SK-N-SH (cell line): ENCODE measurements at regions not wholly inside any gene's neighbourhood (a gene's known extent, or its start where the extent isn't known, plus 50 kb on each side); places are given as distances from the start of the nearest gene placed in this dataset.

Experiments used
- CTCF ChIA-PET: fragments of 300-600, 350-600 bp; formaldehyde crosslinking; extraction: SDS; loops from one replicate; lab custom pipeline; 2021; lab: Yijun Ruan, JAX
- POLR2A ChIA-PET: fragments of 350-600 bp; sonication (Branson Sonifier 250); formaldehyde crosslinking; extraction: SDS; loops from one replicate; lab custom pipeline; 2020; ENCODE audit warnings: antibody characterized with exemption, inconsistent platforms; lab: Yijun Ruan, JAX
- DNase-seq: peaks from one replicate; pipeline ENCODE4 v3.0.0; 2012
- H2AFZ ChIP-seq: fragments of 200-600 bp; sonication (generic); 2 replicates; pipeline ENCODE4 v1.8.1; 2016; ENCODE audit warnings: antibody characterized with exemption, mild to moderate bottlenecking, low read depth
- H3F3A ChIP-seq: fragments of 200-600 bp; sonication (generic); replicated peaks from 2 replicates; pipeline ENCODE3; 2016; ENCODE audit warnings: antibody characterized with exemption, mild to moderate bottlenecking; ENCODE audit not compliant: insufficient read depth
- H3K27ac ChIP-seq, 2 experiments: fragments of 200-500 bp in 1 of 2; fragments of 200-600 bp in 1 of 2; sonication (Bioruptor generic) in 1 of 2; sonication (generic), shearing (Covaris generic) in 1 of 2; 2 replicates each; pipeline versions ENCODE4 v1.5.1 to v1.6.1; 2014 to 2016; ENCODE audit warnings: low read depth in 2 of 2, inconsistent platforms in 1 of 2, low read length in 1 of 2, mild to moderate bottlenecking in 1 of 2, mixed read lengths in 1 of 2
- H3K27me3 ChIP-seq: fragments of 200-600 bp; sonication (generic), shearing (Covaris generic); 2 replicates; pipeline ENCODE4 v1.6.1; 2016; ENCODE audit warnings: mixed run types; ENCODE audit not compliant: insufficient read depth
- H3K36me3 ChIP-seq, 2 experiments: fragments of 200-500 bp in 1 of 2; fragments of 200-600 bp in 1 of 2; sonication (Bioruptor generic) in 1 of 2; sonication (generic) in 1 of 2; replicated peaks in 1 of 2; 2 replicates each; pipeline versions ENCODE3 to v1.5.1; 2014 to 2016; ENCODE audit warnings: low read length in 1 of 2, mild to moderate bottlenecking in 1 of 2; ENCODE audit not compliant: insufficient read depth in 2 of 2, control insufficient read depth in 1 of 2
- H3K4me1 ChIP-seq, 2 experiments: fragments of 200-500 bp in 1 of 2; fragments of 200-600 bp in 1 of 2; sonication (Bioruptor generic) in 1 of 2; sonication (generic), shearing (Covaris generic) in 1 of 2; 2 replicates each; pipeline versions ENCODE4 v1.5.1 to v1.6.1; 2014 to 2016; ENCODE audit warnings: low read depth in 1 of 2, low read length in 1 of 2, mixed run types in 1 of 2; ENCODE audit not compliant: insufficient read depth in 2 of 2, control insufficient read depth in 1 of 2
- H3K4me2 ChIP-seq: fragments of 200-600 bp; sonication (generic), shearing (Covaris generic); 2 replicates; pipeline ENCODE4 v1.6.1; 2017; ENCODE audit warnings: mixed run types
- H3K4me3 ChIP-seq, 2 experiments: fragments of 200-500 bp in 1 of 2; fragments of 200-600 bp in 1 of 2; sonication (Bioruptor generic) in 1 of 2; sonication (generic), shearing (Covaris generic) in 1 of 2; 2 replicates each; pipeline versions ENCODE4 v1.5.1 to v1.8.1; 2014 to 2016; ENCODE audit warnings: low read depth in 2 of 2, inconsistent platforms in 1 of 2, low read length in 1 of 2, mild to moderate bottlenecking in 1 of 2, mixed read lengths in 1 of 2, moderate library complexity in 1 of 2
- H3K79me2 ChIP-seq: fragments of 200-600 bp; sonication (generic); 2 replicates; pipeline ENCODE4 v1.8.1; 2017; ENCODE audit warnings: mild to moderate bottlenecking; ENCODE audit not compliant: insufficient read depth
- H3K9ac ChIP-seq: fragments of 200-600 bp; sonication (generic); 2 replicates; pipeline ENCODE4 v1.6.1; 2017; ENCODE audit warnings: mixed run types
- H3K9me2 ChIP-seq: fragments of 200-600 bp; sonication (generic); 2 replicates; pipeline ENCODE4 v1.6.1; 2017; ENCODE audit warnings: mixed run types
- H3K9me3 ChIP-seq: fragments of 200-600 bp; sonication (generic); 2 replicates; pipeline ENCODE4 v1.6.1; 2017; ENCODE audit warnings: mixed run types, mild to moderate bottlenecking, moderate library complexity
- H4K20me1 ChIP-seq: fragments of 200-600 bp; sonication (generic); 2 replicates; pipeline ENCODE4 v1.6.1; 2017; ENCODE audit warnings: mild to moderate bottlenecking, mixed run types; ENCODE audit not compliant: insufficient read depth
- CHD2 ChIP-seq: fragments of 150-350 bp; IDR thresholded peaks from 2 replicates; pipeline ENCODE4 v1.6.1; 2018; ENCODE audit warnings: low read length; ENCODE audit not compliant: partially characterized antibody
- ELF1 ChIP-seq: IDR thresholded peaks from 2 replicates; pipeline ENCODE4 v1.4.0; 2012
- EZH2phosphoT487 ChIP-seq: fragments of 200-600 bp; sonication (generic); IDR thresholded peaks from 2 replicates; pipeline ENCODE4 v1.6.1; 2017; ENCODE audit warnings: low read depth, mixed run types, mild to moderate bottlenecking, antibody characterized with exemption, moderate library complexity, borderline replicate concordance
- FOXJ3 ChIP-seq: sonication (generic); formaldehyde crosslinking; IDR thresholded peaks from 2 replicates; pipeline ENCODE4 v1.5.1; 2020; ENCODE audit warnings: mild to moderate bottlenecking, missing genetic modification reagents
- FOXM1 ChIP-seq: IDR thresholded peaks from 2 replicates; pipeline ENCODE4 v1.4.0; 2012; ENCODE audit warnings: low read depth, mild to moderate bottlenecking
- JUND ChIP-seq: IDR thresholded peaks from 2 replicates; pipeline ENCODE4 v1.4.0; 2012
- MEF2A ChIP-seq: IDR thresholded peaks from 2 replicates; pipeline ENCODE4 v1.4.0; 2012; ENCODE audit warnings: low read depth, borderline replicate concordance
- MXI1 ChIP-seq: IDR thresholded peaks from 2 replicates; pipeline ENCODE4 v1.6.1; 2012; ENCODE audit warnings: mild to moderate bottlenecking, low read depth, low read length, improper control_type of control experiment
- PBX3 ChIP-seq: IDR thresholded peaks from 2 replicates; pipeline ENCODE4; 2012
- POLR2AphosphoS5 ChIP-seq: IDR thresholded peaks from 2 replicates; pipeline ENCODE4 v1.6.1; 2012; ENCODE audit warnings: low read depth, low read length
- RCOR1 ChIP-seq: fragments of 150-350 bp; IDR thresholded peaks from 2 replicates; pipeline ENCODE4 v1.6.1; 2017; ENCODE audit warnings: antibody characterized with exemption, low read length
- REST ChIP-seq: IDR thresholded peaks from 2 replicates; pipeline ENCODE4 v1.6.1; 2012; ENCODE audit warnings: mild to moderate bottlenecking, low read depth, low read length, moderate library complexity
- RFX5 ChIP-seq: IDR thresholded peaks from 2 replicates; pipeline ENCODE4 v1.6.1; 2012; ENCODE audit warnings: mild to moderate bottlenecking, improper control_type of control experiment, low read length
- RXRA ChIP-seq: IDR thresholded peaks from 2 replicates; pipeline ENCODE4 v1.4.0; 2012; ENCODE audit warnings: low read depth, mild to moderate bottlenecking, borderline replicate concordance
- SIN3A ChIP-seq: IDR thresholded peaks from 2 replicates; pipeline ENCODE4 v1.6.1; 2012; ENCODE audit warnings: low read depth, mild to moderate bottlenecking, low read length, moderate library complexity, borderline replicate concordance
- YY1 ChIP-seq: IDR thresholded peaks from 2 replicates; pipeline ENCODE4 v1.4.0; 2012; ENCODE audit warnings: low read depth, mild to moderate bottlenecking
- WGBS: methylation state at CpG from one replicate; pipeline ENCODE4 v1.1.6; 2017; ENCODE audit warnings: low lambda C conversion rate; 5-methylcytosine and 5-hydroxymethylcytosine counted together
- TF ChIP-seq, protein P1 (sequence below): fragments of 200-600 bp; sonication (generic); IDR thresholded peaks from 2 replicates; pipeline ENCODE4 v1.6.1; 2017; ENCODE audit warnings: antibody characterized with exemption, mild to moderate bottlenecking, moderate library complexity
- TF ChIP-seq, protein P2 (sequence below): fragments of 150-350 bp; IDR thresholded peaks from 2 replicates; pipeline ENCODE4 v1.6.1; 2016; ENCODE audit warnings: mild to moderate bottlenecking, low read depth, low read length
- TF ChIP-seq, protein P3 (sequence below): IDR thresholded peaks from 2 replicates; pipeline ENCODE4 v1.4.0; 2012; ENCODE audit warnings: low read depth, borderline replicate concordance
- TF ChIP-seq, protein P4 (sequence below): fragments of 150-350 bp; IDR thresholded peaks from 2 replicates; pipeline ENCODE4 v1.6.1; 2017; ENCODE audit warnings: antibody characterized with exemption, low read length, low read depth, borderline replicate concordance

GRCh38 chr3:25056036-25056755, 371.9 kb upstream of the RARB start:
- H3F3A ChIP-seq: no peaks in the 10 kb centered on the region
- POLR2A ChIA-PET: no interaction called here
- H3K9ac ChIP-seq: no peak overlapping the region
- 30% methylated on average over 1 of the region's 1 CpG for whole genome bisulfite sequencing
- H3K4me1 ChIP-seq: no peaks in the 10 kb centered on the region
- TF ChIP-seq FOXJ3 (CRISPR knock-in tag): no peak
- TF ChIP-seq, protein P1, sequence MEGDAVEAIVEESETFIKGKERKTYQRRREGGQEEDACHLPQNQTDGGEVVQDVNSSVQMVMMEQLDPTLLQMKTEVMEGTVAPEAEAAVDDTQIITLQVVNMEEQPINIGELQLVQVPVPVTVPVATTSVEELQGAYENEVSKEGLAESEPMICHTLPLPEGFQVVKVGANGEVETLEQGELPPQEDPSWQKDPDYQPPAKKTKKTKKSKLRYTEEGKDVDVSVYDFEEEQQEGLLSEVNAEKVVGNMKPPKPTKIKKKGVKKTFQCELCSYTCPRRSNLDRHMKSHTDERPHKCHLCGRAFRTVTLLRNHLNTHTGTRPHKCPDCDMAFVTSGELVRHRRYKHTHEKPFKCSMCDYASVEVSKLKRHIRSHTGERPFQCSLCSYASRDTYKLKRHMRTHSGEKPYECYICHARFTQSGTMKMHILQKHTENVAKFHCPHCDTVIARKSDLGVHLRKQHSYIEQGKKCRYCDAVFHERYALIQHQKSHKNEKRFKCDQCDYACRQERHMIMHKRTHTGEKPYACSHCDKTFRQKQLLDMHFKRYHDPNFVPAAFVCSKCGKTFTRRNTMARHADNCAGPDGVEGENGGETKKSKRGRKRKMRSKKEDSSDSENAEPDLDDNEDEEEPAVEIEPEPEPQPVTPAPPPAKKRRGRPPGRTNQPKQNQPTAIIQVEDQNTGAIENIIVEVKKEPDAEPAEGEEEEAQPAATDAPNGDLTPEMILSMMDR: no peak
- TF ChIP-seq, protein P2, sequence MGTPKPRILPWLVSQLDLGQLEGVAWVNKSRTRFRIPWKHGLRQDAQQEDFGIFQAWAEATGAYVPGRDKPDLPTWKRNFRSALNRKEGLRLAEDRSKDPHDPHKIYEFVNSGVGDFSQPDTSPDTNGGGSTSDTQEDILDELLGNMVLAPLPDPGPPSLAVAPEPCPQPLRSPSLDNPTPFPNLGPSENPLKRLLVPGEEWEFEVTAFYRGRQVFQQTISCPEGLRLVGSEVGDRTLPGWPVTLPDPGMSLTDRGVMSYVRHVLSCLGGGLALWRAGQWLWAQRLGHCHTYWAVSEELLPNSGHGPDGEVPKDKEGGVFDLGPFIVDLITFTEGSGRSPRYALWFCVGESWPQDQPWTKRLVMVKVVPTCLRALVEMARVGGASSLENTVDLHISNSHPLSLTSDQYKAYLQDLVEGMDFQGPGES: no peak
- TF ChIP-seq ELF1: no peak
- no peak for TF ChIP-seq CHD2
- TF ChIP-seq RFX5: no peak
- TF ChIP-seq RXRA: no peak
- TF ChIP-seq EZH2phosphoT487: no peak
- TF ChIP-seq SIN3A: no peak
- no peak for TF ChIP-seq FOXM1
- TF ChIP-seq PBX3: no peak
- no peak for TF ChIP-seq MEF2A
- no peak for TF ChIP-seq POLR2AphosphoS5
- no peak for TF ChIP-seq JUND
- TF ChIP-seq RCOR1: no peak
- no peak for TF ChIP-seq REST
- no peak for TF ChIP-seq YY1
- TF ChIP-seq, protein P3, sequence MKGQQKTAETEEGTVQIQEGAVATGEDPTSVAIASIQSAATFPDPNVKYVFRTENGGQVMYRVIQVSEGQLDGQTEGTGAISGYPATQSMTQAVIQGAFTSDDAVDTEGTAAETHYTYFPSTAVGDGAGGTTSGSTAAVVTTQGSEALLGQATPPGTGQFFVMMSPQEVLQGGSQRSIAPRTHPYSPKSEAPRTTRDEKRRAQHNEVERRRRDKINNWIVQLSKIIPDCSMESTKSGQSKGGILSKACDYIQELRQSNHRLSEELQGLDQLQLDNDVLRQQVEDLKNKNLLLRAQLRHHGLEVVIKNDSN: no peak
- no peak for TF ChIP-seq MXI1
- TF ChIP-seq, protein P4, sequence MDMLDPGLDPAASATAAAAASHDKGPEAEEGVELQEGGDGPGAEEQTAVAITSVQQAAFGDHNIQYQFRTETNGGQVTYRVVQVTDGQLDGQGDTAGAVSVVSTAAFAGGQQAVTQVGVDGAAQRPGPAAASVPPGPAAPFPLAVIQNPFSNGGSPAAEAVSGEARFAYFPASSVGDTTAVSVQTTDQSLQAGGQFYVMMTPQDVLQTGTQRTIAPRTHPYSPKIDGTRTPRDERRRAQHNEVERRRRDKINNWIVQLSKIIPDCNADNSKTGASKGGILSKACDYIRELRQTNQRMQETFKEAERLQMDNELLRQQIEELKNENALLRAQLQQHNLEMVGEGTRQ: no peak
- TF ChIP-seq, all 33 proteins: peak for 0
- no peak overlapping the region for H3K4me3 ChIP-seq
- no peaks in the 10 kb centered on the region for H3K79me2 ChIP-seq
- H3K9me2 ChIP-seq: no peaks in the 10 kb centered on the region
- DNase-seq: no peak
- no peak overlapping the region for H3K4me2 ChIP-seq
- CTCF ChIA-PET: interaction anchor here (1.3 kb wide), 1 partner anchor 23 kb away, joined by 3 read pairs; no protein-coding TSS in a partner anchor
- H3K9me3 ChIP-seq: no peaks in the 10 kb centered on the region
- no peak overlapping the region for H3K27ac ChIP-seq
- no peaks in the 10 kb centered on the region for H3K36me3 ChIP-seq
- H2AFZ ChIP-seq: no peak overlapping the region
- H3K27me3 ChIP-seq: no peaks in the 10 kb centered on the region
- no peaks in the 10 kb centered on the region for H4K20me1 ChIP-seq
